ENCODE measurements at regions not wholly inside any gene's neighbourhood (a gene's known extent, or its start where the extent isn't known, plus 50 kb on each side); places are given as distances from the start of the nearest gene placed in this dataset.

GRCh38 chr18:66438711-66439536, 165.0 kb downstream of the CDH19 start:
- TF ChIP-seq CTCF (IDR thresholded peaks at IDR 0.05; ENCODE audit: insufficient read depth, low read length) = no peak
- no peak for TF ChIP-seq POLR2AphosphoS5 (IDR thresholded peaks at IDR 0.05; ENCODE audit: low read depth)
- no peak for TF ChIP-seq SPI1 (IDR thresholded peaks at IDR 0.05; ENCODE audit: borderline replicate concordance, low read depth)
- TF ChIP-seq GABPA (IDR thresholded peaks at IDR 0.05; ENCODE audit: low read depth) = no peak
- no peak for TF ChIP-seq REST (IDR thresholded peaks at IDR 0.05; ENCODE audit: insufficient replicate concordance, low read depth)

All from HL-60 (cell line).